ENCODE measurements at regions not wholly inside any gene's neighbourhood (a gene's known extent, or its start where the extent isn't known, plus 50 kb on each side); places are given as distances from the start of the nearest gene placed in this dataset.

GRCh38 chr16:65998443-65998842, 368.0 kb upstream of the CDH5 start:
- DNase-seq, result no peak

GRCh38 chr16:65994291-65994690, 372.2 kb upstream of the CDH5 start:
- no peak for DNase-seq

GRCh38 chr16:65991149-65991701, 375.3 kb upstream of the CDH5 start:
- no peak for DNase-seq

- no peak for DNase-seq
Measured at GRCh38 chr16:65989861-65990604, 376.5 kb upstream of the CDH5 start.

- DNase-seq, result no peak
Measured at GRCh38 chr16:65988024-65988595, 378.4 kb upstream of the CDH5 start.

GRCh38 chr16:65984296-65984695, 382.2 kb upstream of the CDH5 start:
- no peak for DNase-seq

- DNase-seq, result no peak
Measured at GRCh38 chr16:65981057-65981456, 385.4 kb upstream of the CDH5 start.

- peak; percentile 23 to 25 for DNase-seq
Measured at GRCh38 chr16:65975049-65975708, 391.3 kb upstream of the CDH5 start.

GRCh38 chr16:65967376-65967775, 399.1 kb upstream of the CDH5 start:
- DNase-seq, result no peak

GRCh38 chr16:65965628-65966027, 400.9 kb upstream of the CDH5 start:
- DNase-seq, result no peak

- no peak for DNase-seq
Measured at GRCh38 chr16:65964752-65965151, 401.7 kb upstream of the CDH5 start.

GRCh38 chr16:65961476-65962143, 404.9 kb upstream of the CDH5 start:
- DNase-seq, result no peak

- DNase-seq, result no peak
Measured at GRCh38 chr16:65959983-65960382, 406.5 kb upstream of the CDH5 start.

- DNase-seq, result no peak
Measured at GRCh38 chr16:65958086-65958485, 408.4 kb upstream of the CDH5 start.

- DNase-seq, result no peak
Measured at GRCh38 chr16:65956100-65956499, 410.4 kb upstream of the CDH5 start.

- DNase-seq, result no peak
Measured at GRCh38 chr16:65954446-65954845, 412.0 kb upstream of the CDH5 start.

- no peak for DNase-seq
Measured at GRCh38 chr16:65950211-65950610, 416.3 kb upstream of the CDH5 start.

- no peak for DNase-seq
Measured at GRCh38 chr16:65948361-65948760, 418.1 kb upstream of the CDH5 start.

GRCh38 chr16:65947951-65948350, 418.5 kb upstream of the CDH5 start:
- DNase-seq, result no peak

GRCh38 chr16:65945493-65945892, 421.0 kb upstream of the CDH5 start:
- no peak for DNase-seq

- no peak for DNase-seq
Measured at GRCh38 chr16:65944361-65944760, 422.1 kb upstream of the CDH5 start.

GRCh38 chr16:65940711-65941110, 425.8 kb upstream of the CDH5 start:
- DNase-seq, result no peak

- no peak for DNase-seq
Measured at GRCh38 chr16:65938083-65938482, 428.4 kb upstream of the CDH5 start.
